ENCODE measurements at regions not wholly inside any gene's neighbourhood (a gene's known extent, or its start where the extent isn't known, plus 50 kb on each side); places are given as distances from the start of the nearest gene placed in this dataset.

- no peak for TF ChIP-seq CTCF (IDR thresholded peaks at IDR 0.05; ENCODE audit: insufficient read depth, low read length, poor library complexity, severe bottlenecking)
- no peak for TF ChIP-seq EZH2phosphoT487 (conservative IDR thresholded peaks at IDR 0.05; ENCODE audit: low read length)
These were observed 479.2 kb downstream of the CDH26 start for GRCh38 chr20:60437418-60437817.
